ENCODE measurements at regions not wholly inside any gene's neighbourhood (a gene's known extent, or its start where the extent isn't known, plus 50 kb on each side); places are given as distances from the start of the nearest gene placed in this dataset.
"Not testable (repeated sequence)": the region's sequence is repeated elsewhere in the genome, so short reads cannot be mapped to it uniquely, and the experiment has no call there.

- DNase-seq (ENCODE audit: low read depth), result no peak
Observed at GRCh38 chr5:144004751-144005150, 165.7 kb downstream of the YIPF5 start.

DNA sequence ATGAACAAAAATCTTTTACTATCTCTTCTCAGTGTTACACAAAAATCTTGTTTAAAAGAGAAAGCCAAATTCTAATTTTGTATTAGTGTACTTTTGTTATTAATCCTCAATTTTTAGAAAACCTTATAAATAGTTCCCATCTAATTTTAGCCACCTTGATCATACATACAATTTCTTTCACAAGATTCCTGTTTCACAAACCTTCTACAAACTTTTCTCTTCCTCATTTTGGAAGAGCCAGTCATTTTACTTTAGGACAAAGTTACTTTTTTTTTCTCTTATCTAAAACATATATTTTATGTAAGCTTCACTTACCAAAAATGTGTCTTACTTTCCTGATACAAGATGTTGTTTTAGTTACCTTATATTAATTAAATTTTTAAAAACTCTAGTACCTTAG, 161.3 kb downstream of the YIPF5 start:
- no peak for DNase-seq (ENCODE audit: low read depth)

DNA sequence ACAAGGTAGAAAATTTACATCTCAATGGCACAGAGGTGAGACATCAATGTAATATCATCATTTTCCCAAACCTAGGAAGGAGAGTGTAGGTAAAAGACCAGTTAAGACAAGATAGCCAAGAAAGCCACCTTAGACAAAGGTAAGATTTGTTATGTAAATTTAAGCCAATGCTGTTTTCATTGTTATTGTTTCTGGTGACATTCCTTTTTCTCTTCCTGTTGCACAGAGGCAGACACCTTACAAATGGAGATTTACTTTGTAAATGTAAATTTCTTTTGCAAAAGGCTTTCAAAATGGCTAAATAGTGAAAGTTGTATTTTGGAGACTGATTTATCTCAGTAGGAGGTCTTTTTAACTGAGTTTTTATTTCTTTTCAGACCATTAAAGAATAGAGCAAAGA, 159.1 kb downstream of the YIPF5 start:
- DNase-seq (ENCODE audit: low read depth), result no peak

GRCh38 chr5:144013816-144014215, 156.6 kb downstream of the YIPF5 start:
- no peak for DNase-seq (ENCODE audit: low read depth)

DNA sequence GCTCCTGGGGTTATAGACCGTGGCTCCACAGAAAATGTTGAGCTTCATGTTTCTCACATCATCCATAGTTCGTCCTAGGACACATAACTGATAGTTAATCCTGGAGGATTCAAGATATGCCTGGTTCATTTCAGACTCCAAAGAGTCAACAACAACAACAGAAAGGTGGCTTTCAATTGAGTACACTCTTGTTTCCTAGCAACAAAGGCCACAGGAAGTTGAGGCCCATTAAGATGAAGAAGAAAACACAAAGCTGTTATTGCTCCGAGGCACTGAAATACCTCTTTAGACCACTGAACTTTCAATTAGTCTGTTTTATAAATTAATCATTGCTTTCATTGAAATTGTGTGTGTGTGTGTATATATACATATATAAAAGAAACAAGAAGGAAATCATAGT, 154.5 kb downstream of the YIPF5 start:
- DNase-seq (ENCODE audit: low read depth), result no peak

DNA sequence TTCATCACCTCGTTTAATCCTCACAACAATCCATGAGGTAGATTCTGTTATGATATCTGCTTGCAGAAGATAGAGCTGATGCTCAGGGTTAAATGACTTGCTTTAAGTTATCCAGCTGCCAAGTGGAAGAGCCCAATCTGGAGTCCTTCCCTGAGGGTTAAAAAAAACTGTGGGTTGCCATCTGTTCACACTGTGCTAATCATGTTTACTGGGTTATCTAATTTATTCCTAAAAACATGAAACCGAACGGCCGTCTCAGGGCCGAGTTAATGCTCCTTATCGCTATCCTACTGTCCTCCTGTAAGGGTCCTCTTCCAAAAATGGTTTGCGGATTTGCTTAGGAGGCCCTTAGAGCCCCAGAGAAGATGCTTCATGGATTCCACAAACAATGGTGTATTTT, 153.3 kb downstream of the YIPF5 start:
- no peak for DNase-seq (ENCODE audit: low read depth)

GRCh38 chr5:144017631-144018030, 152.8 kb downstream of the YIPF5 start:
- no peak for DNase-seq (ENCODE audit: low read depth)

GRCh38 chr5:144024090-144024489, 146.4 kb downstream of the YIPF5 start:
- no peak for DNase-seq (ENCODE audit: low read depth)

DNA sequence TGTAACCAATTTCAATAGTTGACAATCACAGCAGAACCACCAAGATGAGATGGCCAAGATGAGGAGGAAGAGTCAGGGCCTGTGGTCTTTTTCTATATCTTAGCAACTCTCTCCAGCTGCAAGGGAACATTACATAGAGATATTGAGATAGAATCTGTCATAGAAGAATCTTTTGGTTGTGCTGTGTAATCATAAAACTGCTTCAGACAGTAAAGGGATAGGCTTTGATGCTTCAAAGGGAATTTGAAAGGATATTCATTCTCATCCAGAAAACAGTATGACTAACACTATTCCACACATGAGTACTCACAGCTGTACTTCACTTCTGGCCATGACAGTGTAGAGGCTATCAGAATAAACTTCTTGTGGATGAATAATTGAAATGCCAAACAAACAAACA, 145.9 kb downstream of the YIPF5 start:
- no peak for DNase-seq (ENCODE audit: low read depth)

GRCh38 chr5:144026286-144026685, 144.2 kb downstream of the YIPF5 start:
- no peak for DNase-seq (ENCODE audit: low read depth)

DNA sequence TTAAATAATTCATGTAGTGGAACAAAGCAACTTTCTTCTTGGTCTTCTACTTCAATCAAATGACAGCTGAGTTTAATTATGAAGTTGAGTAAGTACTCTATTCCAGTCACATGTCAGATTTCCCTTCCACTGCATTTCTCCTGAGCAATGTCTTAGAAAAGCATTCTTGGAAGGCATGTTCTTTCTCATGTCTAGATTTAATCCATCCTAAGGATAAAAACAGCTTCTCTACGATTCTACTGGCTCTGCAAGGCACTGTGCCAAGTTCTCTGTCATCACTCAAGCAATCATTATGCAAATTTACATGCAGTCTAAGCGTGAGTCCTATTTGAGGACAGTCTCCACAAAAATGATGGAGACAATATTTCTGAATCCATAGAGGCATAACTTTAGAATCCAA, 142.4 kb downstream of the YIPF5 start:
- DNase-seq (ENCODE audit: low read depth), result peak; percentile 47

- DNase-seq (ENCODE audit: low read depth), result peak; percentile 36
Observed at GRCh38 chr5:144028636-144029035, 141.8 kb downstream of the YIPF5 start.

DNA sequence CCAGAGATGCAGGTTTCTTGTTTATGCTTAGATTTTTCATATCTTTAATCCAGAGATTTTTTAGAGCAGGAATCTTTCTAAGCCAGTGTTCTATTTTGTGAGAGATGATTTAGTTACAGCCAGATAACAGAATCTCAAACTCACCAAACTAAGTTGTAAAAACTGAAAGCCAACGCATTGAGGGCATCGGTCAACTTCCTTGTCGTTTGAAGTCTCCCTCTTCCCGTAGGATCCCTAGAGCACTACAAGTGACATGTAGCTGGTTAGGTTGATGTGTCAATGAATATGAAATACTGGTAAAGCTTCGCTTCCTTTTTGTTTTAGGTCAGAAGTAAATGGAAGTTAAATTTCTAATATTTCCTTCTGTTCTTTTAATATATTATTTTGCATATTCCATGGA, 139.6 kb downstream of the YIPF5 start:
- DNase-seq (ENCODE audit: low read depth), result no peak

DNA sequence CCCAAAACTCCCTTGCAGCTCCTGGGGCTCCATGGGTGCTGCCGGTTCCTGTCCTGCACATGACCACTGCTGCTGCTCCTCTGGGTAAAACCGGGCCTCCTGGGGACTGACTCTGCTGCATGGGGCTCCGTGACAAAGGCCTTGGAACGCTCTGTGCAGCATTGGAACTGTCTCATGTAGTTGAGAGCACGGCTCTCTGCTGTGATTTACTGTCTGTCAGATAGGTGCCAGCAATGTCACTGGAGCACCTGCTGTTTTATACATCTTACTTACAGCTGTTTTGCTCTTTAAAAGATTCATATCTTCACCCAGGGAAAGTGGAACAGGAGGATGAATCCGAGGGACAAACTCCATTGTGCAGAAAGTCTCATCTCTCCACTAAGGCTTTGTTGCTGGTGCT, 138.1 kb downstream of the YIPF5 start:
- DNase-seq (ENCODE audit: low read depth), result no peak

- DNase-seq (ENCODE audit: low read depth), result no peak
Observed at GRCh38 chr5:144033486-144033885, 137.0 kb downstream of the YIPF5 start.

DNA sequence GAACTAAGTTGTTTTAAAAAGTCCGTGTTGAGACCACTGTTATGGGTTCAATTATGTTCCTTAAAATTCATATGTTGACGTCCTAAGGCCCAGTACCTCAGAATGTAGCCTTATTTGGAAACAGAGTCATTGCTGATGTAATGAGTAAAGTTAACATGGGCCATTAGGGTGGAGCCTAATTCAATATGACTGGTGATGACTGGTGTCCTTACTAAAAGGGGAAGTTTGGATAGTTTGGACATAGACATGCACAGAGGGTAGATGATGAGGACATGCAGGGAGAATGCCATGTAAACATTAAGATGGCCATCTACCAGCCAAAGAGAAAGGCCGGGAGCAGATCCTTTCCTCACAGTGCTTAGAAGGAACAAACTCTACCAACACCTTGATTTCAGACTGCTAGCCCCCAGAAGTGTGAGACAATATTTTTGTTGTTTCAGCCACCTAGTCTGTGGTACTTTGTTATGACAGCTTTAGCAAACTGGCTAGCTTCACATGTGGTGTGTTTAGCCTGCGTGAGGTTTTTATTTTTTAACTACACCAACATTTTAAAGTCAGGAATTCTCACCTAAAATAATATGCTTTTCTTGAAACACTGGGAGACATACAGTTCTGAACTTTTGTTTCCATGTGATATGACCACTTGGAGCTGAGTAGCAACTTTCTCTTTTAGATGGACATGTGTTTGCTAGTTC, 135.3 kb downstream of the YIPF5 start:
- DNase-seq (ENCODE audit: low read depth), result peak; percentile 8

GRCh38 chr5:144036476-144036875, 134.0 kb downstream of the YIPF5 start:
- no peak for DNase-seq (ENCODE audit: low read depth)

GRCh38 chr5:144040615-144041305, 129.7 kb downstream of the YIPF5 start:
- no peak for DNase-seq (ENCODE audit: low read depth)

GRCh38 chr5:144042156-144042555, 128.3 kb downstream of the YIPF5 start:
- DNase-seq (ENCODE audit: low read depth), result no peak

DNA sequence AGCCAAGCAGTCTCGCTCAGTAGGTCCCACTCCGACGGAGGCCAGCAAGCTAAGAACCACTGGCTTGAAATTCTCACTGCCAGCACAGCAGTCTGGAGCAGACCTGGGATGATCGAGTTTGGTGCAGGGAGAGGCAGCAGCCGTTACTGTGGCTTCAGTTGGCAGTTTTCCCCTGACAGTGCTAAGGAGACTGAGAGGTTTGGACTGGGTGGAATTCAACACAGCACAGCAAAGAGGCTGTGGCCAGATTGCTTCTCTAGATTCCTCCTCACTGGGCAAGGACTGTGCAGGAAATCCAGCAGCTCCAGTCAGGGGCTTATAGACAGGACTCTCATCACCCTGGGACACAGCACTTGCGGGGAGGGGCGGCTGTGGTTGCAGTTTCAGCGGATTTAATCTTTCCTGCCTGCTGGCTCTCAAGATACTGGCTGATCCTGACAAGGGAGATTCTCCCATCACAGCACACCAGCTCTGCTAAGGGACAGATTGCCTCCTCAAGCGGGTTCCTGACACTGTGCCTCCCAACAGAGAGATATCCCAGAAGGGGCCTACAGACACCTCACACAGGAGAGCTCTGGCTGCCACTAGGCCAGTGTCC, 122.1 kb downstream of the YIPF5 start:
- DNase-seq (ENCODE audit: low read depth), result no peak

GRCh38 chr5:144055391-144055790, 115.1 kb downstream of the YIPF5 start:
- DNase-seq (ENCODE audit: low read depth), result not testable (repeated sequence)

GRCh38 chr5:144060091-144060490, 110.4 kb downstream of the YIPF5 start:
- not testable (repeated sequence) for DNase-seq (ENCODE audit: low read depth)

DNA sequence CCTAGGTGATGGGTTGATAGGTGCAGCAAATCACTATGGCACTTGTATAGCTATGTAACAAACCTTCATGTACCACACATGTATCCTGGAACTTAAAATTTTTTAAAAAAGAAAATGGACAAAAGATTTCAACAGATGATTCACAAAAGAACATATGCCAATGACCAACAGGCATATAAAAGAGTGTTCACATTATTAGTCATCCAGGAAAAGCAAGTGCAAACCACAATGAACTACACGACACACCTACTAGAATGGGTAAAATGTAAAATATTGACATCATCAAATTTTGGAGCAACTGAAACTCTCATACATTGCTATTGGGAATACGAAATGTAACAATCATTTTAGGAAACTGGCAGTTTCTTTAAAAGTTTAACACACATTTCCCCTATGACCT, 109.9 kb downstream of the YIPF5 start:
- peak; percentile 78 for DNase-seq (ENCODE audit: low read depth)

- DNase-seq (ENCODE audit: low read depth), result no peak
Observed at GRCh38 chr5:144065786-144066185, 104.7 kb downstream of the YIPF5 start.
